ENCODE measurements at regions not wholly inside any gene's neighbourhood (a gene's known extent, or its start where the extent isn't known, plus 50 kb on each side); places are given as distances from the start of the nearest gene placed in this dataset.

DNA sequence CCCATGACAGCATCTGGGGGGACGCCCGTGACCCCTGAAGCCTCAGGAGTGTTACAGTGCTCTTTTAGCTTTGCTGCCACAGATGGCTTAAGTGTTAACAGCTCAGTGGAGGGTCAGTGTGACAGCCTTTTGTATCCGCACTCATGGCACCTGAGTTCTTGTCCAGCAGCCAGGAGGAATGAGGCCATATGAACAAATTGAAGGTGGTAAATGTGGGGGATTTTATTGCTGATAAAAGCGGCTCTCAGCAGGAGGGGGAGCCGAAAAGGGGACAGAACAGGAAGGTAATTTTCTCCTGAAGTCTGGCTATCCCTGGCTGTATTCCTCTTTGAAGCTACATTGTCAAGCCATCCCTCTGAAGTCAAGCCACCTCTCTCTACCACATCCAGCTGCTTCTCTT lies 441.0 kb downstream of the RAPGEF2 start:
- TF ChIP-seq, protein P1, sequence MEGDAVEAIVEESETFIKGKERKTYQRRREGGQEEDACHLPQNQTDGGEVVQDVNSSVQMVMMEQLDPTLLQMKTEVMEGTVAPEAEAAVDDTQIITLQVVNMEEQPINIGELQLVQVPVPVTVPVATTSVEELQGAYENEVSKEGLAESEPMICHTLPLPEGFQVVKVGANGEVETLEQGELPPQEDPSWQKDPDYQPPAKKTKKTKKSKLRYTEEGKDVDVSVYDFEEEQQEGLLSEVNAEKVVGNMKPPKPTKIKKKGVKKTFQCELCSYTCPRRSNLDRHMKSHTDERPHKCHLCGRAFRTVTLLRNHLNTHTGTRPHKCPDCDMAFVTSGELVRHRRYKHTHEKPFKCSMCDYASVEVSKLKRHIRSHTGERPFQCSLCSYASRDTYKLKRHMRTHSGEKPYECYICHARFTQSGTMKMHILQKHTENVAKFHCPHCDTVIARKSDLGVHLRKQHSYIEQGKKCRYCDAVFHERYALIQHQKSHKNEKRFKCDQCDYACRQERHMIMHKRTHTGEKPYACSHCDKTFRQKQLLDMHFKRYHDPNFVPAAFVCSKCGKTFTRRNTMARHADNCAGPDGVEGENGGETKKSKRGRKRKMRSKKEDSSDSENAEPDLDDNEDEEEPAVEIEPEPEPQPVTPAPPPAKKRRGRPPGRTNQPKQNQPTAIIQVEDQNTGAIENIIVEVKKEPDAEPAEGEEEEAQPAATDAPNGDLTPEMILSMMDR (IDR thresholded peaks at IDR 0.05): no peak
- Histone ChIP-seq H3K9me3 (no peaks in the 10 kb centered on the region), H3K4me1 (no peaks in the 10 kb centered on the region), H3K36me3 (no peaks in the 10 kb centered on the region), H3K4me3 (no peak overlapping the region), H3K27ac (no peak overlapping the region), H3K27me3 (peaks cover 0 to 6% (median 0%) of the 10 kb centered on the region in 7 donors)
- WGBS, 2 donors: 70 to 79% methylated on average over 5 of the region's 5 CpGs
- intact Hi-C loops (cut with DNase I): no loop called here
- ATAC-seq (no peak), DNase-seq (no peak)

DNA sequence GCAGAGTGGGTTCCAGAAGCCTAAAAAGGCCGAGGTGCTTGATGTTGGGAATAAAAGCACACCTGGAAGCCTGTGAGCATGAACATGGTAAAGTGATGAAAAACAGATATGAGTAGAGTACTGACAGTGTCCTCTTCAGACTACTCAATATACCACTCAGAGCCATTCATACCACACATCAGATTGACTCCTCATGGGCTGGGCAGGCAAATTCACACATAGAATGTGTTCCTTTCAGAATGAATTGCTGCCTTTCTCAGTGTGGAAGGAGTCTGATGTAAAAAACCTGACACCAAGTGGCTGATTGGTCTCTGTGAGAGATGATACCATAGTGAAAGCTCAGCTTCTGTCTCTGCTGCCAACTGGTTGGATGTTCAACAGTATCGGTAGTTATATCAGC lies 442.7 kb downstream of the RAPGEF2 start:
- Histone ChIP-seq H3K36me3 (no peaks in the 10 kb centered on the region), H3K4me1 (no peaks in the 10 kb centered on the region), H3K9me3 (no peaks in the 10 kb centered on the region), H3K27ac (no peak overlapping the region), H3K4me3 (no peak overlapping the region), H3K27me3 (no peaks in the 10 kb centered on the region)
- TF ChIP-seq, protein P1 (IDR thresholded peaks at IDR 0.05): no peak
- intact Hi-C loops (cut with DNase I): no loop called here
- DNase-seq (no peak), ATAC-seq (no peak)
- WGBS, 2 donors: 88 to 95% methylated on average over 2 of the region's 2 CpGs

DNA sequence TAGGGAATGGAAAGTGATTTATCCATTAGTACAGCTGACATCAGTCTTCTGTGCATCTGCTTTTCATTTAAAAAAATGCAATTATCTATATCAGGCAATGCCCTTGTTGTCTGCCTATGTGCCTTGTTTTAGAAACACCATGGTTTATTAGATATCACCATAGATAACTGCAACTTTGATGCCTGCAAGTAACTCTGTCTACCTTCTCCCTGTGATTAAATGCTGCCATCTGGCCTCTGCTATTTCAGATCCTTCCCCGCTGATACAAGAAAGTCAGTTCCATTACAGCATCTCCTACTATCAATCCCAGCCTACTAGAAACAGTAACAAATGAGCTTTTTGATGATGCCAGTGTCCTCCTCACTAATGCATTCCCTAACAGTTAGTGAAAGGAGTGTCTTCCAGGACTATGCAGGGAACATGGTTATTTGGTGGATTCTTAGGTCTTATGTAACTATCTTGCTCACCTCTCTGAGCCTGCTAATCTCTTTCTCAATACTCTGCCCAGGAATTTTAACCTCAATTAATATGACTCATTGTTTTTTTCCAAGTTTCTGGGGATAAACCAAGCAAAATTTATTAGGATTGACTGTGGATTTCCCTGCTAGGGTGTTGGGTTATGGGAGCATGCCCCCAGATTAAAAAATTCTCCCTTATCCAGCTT lies 444.9 kb downstream of the RAPGEF2 start:
- intact Hi-C loops (cut with DNase I): no loop called here
- no peak for DNase-seq
- no peaks in the 10 kb centered on the region for H3K36me3 ChIP-seq
- no peak overlapping the region for H3K4me3 ChIP-seq
- TF ChIP-seq, protein P1 (IDR thresholded peaks at IDR 0.05): no peak
- no peaks in the 10 kb centered on the region for H3K9me3 ChIP-seq
- H3K27ac ChIP-seq: no peak overlapping the region
- H3K4me1 ChIP-seq: no peaks in the 10 kb centered on the region
- WGBS, 2 donors: 83 to 92% methylated on average over 1 of the region's 1 CpG
- ATAC-seq: no peak
- H3K27me3 ChIP-seq: no peaks in the 10 kb centered on the region

DNA sequence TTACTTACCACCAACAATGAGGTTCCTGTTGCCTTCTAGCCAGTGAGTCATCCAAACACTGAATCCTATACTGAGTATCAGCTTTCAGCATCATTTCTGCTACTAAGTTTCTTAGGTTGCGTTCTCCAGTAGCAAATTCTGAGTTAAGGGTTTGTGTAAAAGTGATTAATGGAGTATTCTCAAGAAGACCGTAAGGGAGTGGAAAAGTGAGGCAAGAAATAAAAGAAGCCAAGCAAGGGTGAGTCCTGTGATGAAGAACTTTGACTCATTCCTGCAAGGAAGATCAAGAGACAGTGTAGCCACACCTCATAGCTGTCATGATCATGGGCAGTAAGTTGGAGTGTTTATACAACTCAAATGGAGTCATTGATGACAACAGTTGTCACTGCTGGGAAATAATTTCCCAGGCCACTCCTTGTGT lies 446.2 kb downstream of the RAPGEF2 start:
- H3K27ac ChIP-seq: no peak overlapping the region
- intact Hi-C loops (cut with DNase I): no loop called here
- DNase-seq (no peak), ATAC-seq (no peak)
- WGBS, 2 donors: 87 to 92% methylated on average over 2 of the region's 2 CpGs
- H3K4me3 ChIP-seq: no peak overlapping the region
- no peaks in the 10 kb centered on the region for H3K4me1 ChIP-seq
- TF ChIP-seq, protein P1 (IDR thresholded peaks at IDR 0.05): no peak
- no peaks in the 10 kb centered on the region for H3K9me3 ChIP-seq
- H3K27me3 ChIP-seq: no peaks in the 10 kb centered on the region
- no peaks in the 10 kb centered on the region for H3K36me3 ChIP-seq
